Stomach (tissue), 8 donors: ENCODE measurements at regions not wholly inside any gene's neighbourhood (a gene's known extent, or its start where the extent isn't known, plus 50 kb on each side); places are given as distances from the start of the nearest gene placed in this dataset.

Experiments used
- DNase-seq, 2 donors: peaks; one replicate each; pipeline versions ENCODE4 v3.0.0 to v3.0.0-alpha.2; 2013 to 2019
- H3K27ac ChIP-seq, 5 donors: fragments of 200-600 bp in 4 of 5; sonication (generic) in 4 of 5; one replicate each; pipeline ENCODE4 v1.5.1; 2013 to 2019; ENCODE audit warnings: mild to moderate bottlenecking in 1 of 5, moderate library complexity in 1 of 5
- H3K27me3 ChIP-seq, 3 donors: fragments of 200-600 bp; sonication (generic); one replicate each; pipeline ENCODE4 v1.5.1; 2017 to 2019; ENCODE audit warnings: mixed run types in 1 of 3
- H3K36me3 ChIP-seq, 4 donors: fragments of 200-600 bp; sonication (generic); 1 replicate in 3 of 4; 2 replicates in 1 of 4; pipeline ENCODE4 v1.5.1; 2016 to 2019
- H3K4me1 ChIP-seq, 4 donors: fragments of 200-600 bp; sonication (generic); one replicate each; pipeline ENCODE4 v1.5.1; 2016 to 2019
- H3K4me3 ChIP-seq, 4 donors: fragments of 200-600 bp; sonication (generic) in 3 of 4; one replicate each; pipeline ENCODE4 v1.5.1; 2016 to 2019; ENCODE audit warnings: mild to moderate bottlenecking in 1 of 4
- H3K9me3 ChIP-seq, 4 donors: fragments of 200-600 bp; sonication (generic); one replicate each; pipeline ENCODE4 v1.5.1; 2016 to 2019
- CTCF ChIP-seq, 7 experiments: fragments of 450-650 bp in 4 of 7; fragments of 200-600 bp in 3 of 7; sonication (generic) in 3 of 7; IDR thresholded peaks; one replicate each; pipeline ENCODE4 v1.5.1; 2016 to 2019; ENCODE audit warnings: antibody characterized with exemption in 7 of 7, control low read depth in 2 of 7, mild to moderate bottlenecking in 1 of 7
- EP300 ChIP-seq: sonication (generic); formaldehyde crosslinking; IDR thresholded peaks from one replicate; pipeline ENCODE4 v1.6.1; 2017; ENCODE audit warnings: antibody characterized with exemption
- POLR2A ChIP-seq, 4 donors: fragments of 450-650 bp; IDR thresholded peaks; one replicate each; pipeline ENCODE4 v1.6.1; 2016; ENCODE audit warnings: antibody characterized with exemption in 4 of 4, control low read depth in 2 of 4, mild to moderate bottlenecking in 1 of 4, moderate library complexity in 1 of 4
- POLR2AphosphoS5 ChIP-seq, 3 donors: sonication (generic); formaldehyde crosslinking; IDR thresholded peaks; one replicate each; pipeline ENCODE4 v1.6.1; 2016; ENCODE audit warnings: antibody characterized with exemption in 3 of 3
- WGBS, 5 donors: extraction: QIAGEN DNeasy Blood & Tissue Kit in 3 of 5; methylation state at CpG; one replicate each; pipeline versions ENCODE4 v1.1.5 to v1.1.7; 2013 to 2018; 5-methylcytosine and 5-hydroxymethylcytosine counted together
- intact Hi-C: fragments of 100-400 bp; cut with DNase I; formaldehyde crosslinking; loops from one replicate; pipeline ENCODE4 v1.15.1; 2023; ENCODE audit warnings: low total_unique reads
- donor health status: healthy with polysubstance abuse.
- donor health status: Bipolar disorder and iron deficiency.
- donor health status: healthy.

DNA sequence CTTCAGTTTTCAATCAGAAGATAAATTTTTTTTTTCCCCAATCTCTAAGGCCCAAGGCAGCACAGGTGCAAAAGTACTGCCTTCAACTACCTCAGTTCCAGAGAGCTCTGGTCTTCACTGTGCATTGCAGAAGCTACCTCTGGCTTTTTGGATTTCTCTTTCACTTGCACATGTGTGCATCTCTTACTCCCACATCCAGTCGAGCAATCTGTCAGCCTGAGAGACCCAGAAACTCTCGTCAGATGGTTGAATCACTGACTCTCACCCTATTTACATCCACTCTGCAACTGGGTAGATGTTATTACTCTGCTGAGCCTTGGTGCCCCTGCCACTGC lies 813.8 kb downstream of the NR2F2 start:
- WGBS, 5 donors = 75 to 92% (median 85%) methylated on average over 2 of the region's 2 CpGs
- Histone ChIP-seq H3K4me1 (no peaks in the 10 kb centered on the region), H3K36me3 (no peaks in the 10 kb centered on the region), H3K9me3 (peaks cover 0 to 5% (median 0%) of the 10 kb centered on the region in 4 donors), H3K27me3 (no peaks in the 10 kb centered on the region), H3K27ac (no peak overlapping the region), H3K4me3 (no peak overlapping the region)
- no peak for TF ChIP-seq POLR2AphosphoS5 (IDR thresholded peaks at IDR 0.05)
- no peak for TF ChIP-seq CTCF (IDR thresholded peaks at IDR 0.05)
- TF ChIP-seq EP300 = no peak
- no peak for TF ChIP-seq POLR2A (IDR thresholded peaks at IDR 0.05)
- no peak for DNase-seq
- intact Hi-C loops = no loop called here

DNA sequence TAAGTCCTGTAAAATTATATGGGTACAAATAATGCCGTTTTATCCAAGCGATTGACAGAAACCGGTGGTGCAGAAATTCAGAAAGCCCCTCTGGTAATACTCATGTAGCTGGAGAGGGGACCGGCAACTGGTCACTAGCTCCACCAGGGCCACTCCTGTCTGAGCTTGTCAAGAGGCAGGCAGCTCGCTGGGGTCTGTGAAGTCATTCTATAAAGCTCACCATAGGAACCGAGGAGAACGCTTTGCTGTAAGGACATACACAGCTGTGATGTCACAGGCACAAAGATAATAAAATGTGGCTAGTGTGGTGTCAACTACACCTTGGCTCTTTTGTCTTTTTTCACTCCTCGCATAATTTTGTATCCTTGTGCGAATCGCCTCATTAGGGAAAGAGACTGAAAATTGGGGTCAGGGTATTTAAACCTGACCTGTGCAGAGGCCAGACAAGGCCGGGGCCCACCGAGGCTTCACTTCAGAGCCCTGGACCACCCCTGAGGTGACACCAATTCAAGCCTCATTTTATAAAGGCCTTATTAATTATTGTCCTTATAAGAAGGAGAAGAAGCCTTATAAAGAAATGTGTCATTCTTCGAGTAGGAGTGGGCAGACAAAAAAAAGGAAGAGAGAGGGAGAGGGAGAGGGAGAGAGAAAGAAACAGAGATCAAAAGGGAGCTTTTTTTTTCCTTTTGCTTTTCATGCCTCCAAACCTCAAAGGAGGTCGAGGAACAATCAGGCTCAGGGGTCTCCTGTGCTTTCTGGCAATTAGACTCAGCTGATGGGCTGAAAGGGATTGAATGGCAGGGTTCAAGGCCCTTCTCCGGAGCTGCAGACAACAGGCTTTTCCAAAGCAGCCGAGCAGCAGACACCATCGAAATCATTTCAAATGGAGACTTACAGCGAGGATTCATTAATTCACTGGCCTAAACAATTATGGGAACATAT lies 813.3 kb upstream of the ARRDC4 start:
- intact Hi-C loops = no loop called here
- H3K27ac ChIP-seq = no peak overlapping the region
- DNase-seq = no peak
- TF ChIP-seq POLR2AphosphoS5 (IDR thresholded peaks at IDR 0.05) (no peak), CTCF (IDR thresholded peaks at IDR 0.05) (no peak), POLR2A (IDR thresholded peaks at IDR 0.05) (no peak), EP300 (no peak)
- no peak overlapping the region for H3K4me3 ChIP-seq
- H3K9me3 ChIP-seq = peaks cover 0 to 5% (median 0%) of the 10 kb centered on the region in 4 donors
- H3K4me1 ChIP-seq = no peaks in the 10 kb centered on the region
- WGBS, 5 donors = 79 to 85% (median 81%) methylated on average over 18 of the region's 18 CpGs
- no peaks in the 10 kb centered on the region for H3K27me3 ChIP-seq
- H3K36me3 ChIP-seq = no peaks in the 10 kb centered on the region

DNA sequence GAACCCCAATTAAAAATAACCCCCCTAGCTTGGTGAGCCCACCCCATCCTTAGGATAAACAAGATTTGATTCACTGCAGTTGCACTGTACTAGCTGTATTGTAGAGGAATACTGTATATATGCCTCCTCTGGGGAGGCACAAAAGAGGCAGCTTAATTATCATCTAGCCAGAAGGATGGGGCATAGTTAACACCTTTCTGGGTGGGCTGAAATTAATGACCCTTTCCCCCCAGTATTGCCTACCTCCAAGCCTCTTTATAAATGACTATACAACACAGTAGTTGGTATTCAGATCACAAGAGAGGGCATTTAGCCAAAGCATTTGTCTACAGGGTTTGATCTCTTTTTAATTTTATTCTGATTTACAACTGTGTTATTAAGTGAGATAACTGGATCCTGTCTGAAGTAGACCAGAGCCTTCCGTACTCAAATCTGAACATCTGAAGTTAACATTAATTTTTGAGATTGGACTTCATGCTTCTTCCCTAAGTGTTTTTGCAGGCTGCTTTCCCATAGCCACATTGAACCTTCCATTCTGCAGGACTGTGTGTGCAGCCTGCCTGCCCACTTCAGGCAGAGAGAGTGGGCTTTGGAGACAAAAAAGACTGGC lies 807.0 kb upstream of the ARRDC4 start:
- H3K36me3 ChIP-seq = no peaks in the 10 kb centered on the region
- H3K4me3 ChIP-seq = no peak overlapping the region
- H3K27me3 ChIP-seq = no peaks in the 10 kb centered on the region
- intact Hi-C loops = no loop called here
- H3K4me1 ChIP-seq = no peaks in the 10 kb centered on the region
- H3K9me3 ChIP-seq = no peaks in the 10 kb centered on the region
- TF ChIP-seq EP300 (no peak), CTCF (IDR thresholded peaks at IDR 0.05) (no peak), POLR2A (IDR thresholded peaks at IDR 0.05) (no peak), POLR2AphosphoS5 (IDR thresholded peaks at IDR 0.05) (no peak)
- DNase-seq = no peak
- 78 to 96% (median 89%) methylated on average over 1 of the region's 1 CpG for WGBS, 5 donors
- H3K27ac ChIP-seq = no peak overlapping the region

DNA sequence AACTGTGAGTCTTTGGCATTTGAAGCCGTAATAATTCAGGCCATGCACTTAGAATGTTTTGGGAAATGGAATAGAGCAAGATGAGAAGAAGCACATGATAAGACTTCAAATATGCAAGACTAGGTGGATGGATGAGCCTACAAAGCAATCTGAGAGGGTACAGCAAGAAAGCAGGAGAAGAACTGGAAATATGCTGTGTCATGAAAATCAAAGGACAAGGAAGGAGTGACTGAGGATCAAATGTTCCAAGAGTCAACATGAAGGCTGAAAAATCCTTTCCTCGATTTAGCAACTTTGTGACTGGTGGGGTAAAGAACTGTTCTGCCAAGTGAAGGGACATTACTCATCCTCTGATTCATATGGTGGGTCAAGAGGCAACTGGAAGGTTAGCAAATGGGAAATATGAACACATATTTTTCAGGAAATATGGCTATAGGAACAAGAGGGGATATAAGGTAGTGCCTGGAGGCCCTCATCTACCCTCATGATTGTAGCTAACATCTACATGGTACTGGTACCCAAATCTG lies 803.7 kb upstream of the ARRDC4 start:
- no peaks in the 10 kb centered on the region for H3K9me3 ChIP-seq
- H3K4me3 ChIP-seq = no peak overlapping the region
- H3K36me3 ChIP-seq = no peaks in the 10 kb centered on the region
- no peak overlapping the region for H3K27ac ChIP-seq
- DNase-seq = no peak
- H3K27me3 ChIP-seq = no peaks in the 10 kb centered on the region
- H3K4me1 ChIP-seq = no peaks in the 10 kb centered on the region
- intact Hi-C loops = no loop called here
- WGBS, 5 donors = 72 to 90% (median 83%) methylated on average over 2 of the region's 2 CpGs
- TF ChIP-seq POLR2A (IDR thresholded peaks at IDR 0.05) (no peak), CTCF (IDR thresholded peaks at IDR 0.05) (no peak), EP300 (no peak), POLR2AphosphoS5 (IDR thresholded peaks at IDR 0.05) (no peak)
